Body of pancreas (tissue), 4 donors: ENCODE measurements at regions not wholly inside any gene's neighbourhood (a gene's known extent, or its start where the extent isn't known, plus 50 kb on each side); places are given as distances from the start of the nearest gene placed in this dataset.
"Not testable (repeated sequence)": the region's sequence is repeated elsewhere in the genome, so short reads cannot be mapped to it uniquely, and the experiment has no call there.

Source experiments
- ATAC-seq: fragments of 150-250 bp; one replicate; pipeline ENCODE4 v1.9.1; 2016
- DNase-seq, 4 donors: peaks; one replicate each; pipeline ENCODE4 v3.0.0-alpha.2; 2019
- H3K27ac ChIP-seq, 4 donors: fragments of 200-600 bp; sonication (generic); 1 replicate in 3 of 4; 2 replicates in 1 of 4; pipeline versions ENCODE4 v1.5.1 to v1.6.1; 2016 to 2019; ENCODE audit warnings: mild to moderate bottlenecking in 1 of 4, mixed read lengths in 1 of 4, moderate library complexity in 1 of 4
- H3K27me3 ChIP-seq, 2 donors: fragments of 200-600 bp; sonication (generic); one replicate each; pipeline ENCODE4 v1.6.0; 2016; ENCODE audit warnings: mild to moderate bottlenecking in 1 of 2
- H3K36me3 ChIP-seq, 2 donors: fragments of 200-600 bp; sonication (generic); replicated peaks in 1 of 2; 2 replicates each; pipeline ENCODE4 v1.5.1; 2016; ENCODE audit warnings: low read depth in 2 of 2; ENCODE audit not compliant: insufficient read depth in 1 of 2
- H3K4me1 ChIP-seq: fragments of 200-600 bp; sonication (generic); one replicate; pipeline ENCODE4 v1.6.0; 2016
- H3K4me3 ChIP-seq, 2 donors: fragments of 200-600 bp; sonication (generic); 1 replicate in 1 of 2; 2 replicates in 1 of 2; pipeline ENCODE4 v1.5.1; 2016 to 2019
- H3K9me3 ChIP-seq, 3 donors: fragments of 200-600 bp; sonication (generic); 1 replicate in 2 of 3; 2 replicates in 1 of 3; pipeline ENCODE4 v1.5.1; 2016
- POLR2A ChIP-seq, 3 donors: fragments of 450-650 bp; IDR thresholded peaks; one replicate each; pipeline ENCODE4 v1.6.1; 2016; ENCODE audit warnings: antibody characterized with exemption in 3 of 3, mild to moderate bottlenecking in 2 of 3
- WGBS, 2 donors: methylation state at CpG; one replicate each; pipeline ENCODE4 v1.1.5; 2017; 5-methylcytosine and 5-hydroxymethylcytosine counted together
- intact Hi-C: fragments of 100-400 bp; cut with DNase I; formaldehyde crosslinking; loops from one replicate; pipeline ENCODE4 v1.15.1; 2023
- TF ChIP-seq, protein P1 (sequence below), 7 experiments: fragments of 450-650 bp in 4 of 7; fragments of 200-600 bp in 3 of 7; sonication (generic) in 3 of 7; IDR thresholded peaks; one replicate each; pipeline ENCODE4 v1.5.1; 2016 to 2019; ENCODE audit warnings: antibody characterized with exemption in 7 of 7

GRCh38 chr2:176907341-176907740 is 305.3 kb upstream of the HNRNPA3 start:
- Histone ChIP-seq H3K36me3 (no peaks in the 10 kb centered on the region), H3K27ac (no peak overlapping the region), H3K4me3 (no peak overlapping the region), H3K4me1 (no peaks in the 10 kb centered on the region), H3K27me3 (no peaks in the 10 kb centered on the region), H3K9me3 (no peaks in the 10 kb centered on the region)
- no peak for ATAC-seq
- no peak for TF ChIP-seq POLR2A (IDR thresholded peaks at IDR 0.05)
- TF ChIP-seq, protein P1, sequence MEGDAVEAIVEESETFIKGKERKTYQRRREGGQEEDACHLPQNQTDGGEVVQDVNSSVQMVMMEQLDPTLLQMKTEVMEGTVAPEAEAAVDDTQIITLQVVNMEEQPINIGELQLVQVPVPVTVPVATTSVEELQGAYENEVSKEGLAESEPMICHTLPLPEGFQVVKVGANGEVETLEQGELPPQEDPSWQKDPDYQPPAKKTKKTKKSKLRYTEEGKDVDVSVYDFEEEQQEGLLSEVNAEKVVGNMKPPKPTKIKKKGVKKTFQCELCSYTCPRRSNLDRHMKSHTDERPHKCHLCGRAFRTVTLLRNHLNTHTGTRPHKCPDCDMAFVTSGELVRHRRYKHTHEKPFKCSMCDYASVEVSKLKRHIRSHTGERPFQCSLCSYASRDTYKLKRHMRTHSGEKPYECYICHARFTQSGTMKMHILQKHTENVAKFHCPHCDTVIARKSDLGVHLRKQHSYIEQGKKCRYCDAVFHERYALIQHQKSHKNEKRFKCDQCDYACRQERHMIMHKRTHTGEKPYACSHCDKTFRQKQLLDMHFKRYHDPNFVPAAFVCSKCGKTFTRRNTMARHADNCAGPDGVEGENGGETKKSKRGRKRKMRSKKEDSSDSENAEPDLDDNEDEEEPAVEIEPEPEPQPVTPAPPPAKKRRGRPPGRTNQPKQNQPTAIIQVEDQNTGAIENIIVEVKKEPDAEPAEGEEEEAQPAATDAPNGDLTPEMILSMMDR (IDR thresholded peaks at IDR 0.05), result no peak
- no peak for DNase-seq
- 47 to 52% methylated on average over 3 of the region's 3 CpGs for WGBS, 2 donors
- intact Hi-C loops, result no loop called here

DNA sequence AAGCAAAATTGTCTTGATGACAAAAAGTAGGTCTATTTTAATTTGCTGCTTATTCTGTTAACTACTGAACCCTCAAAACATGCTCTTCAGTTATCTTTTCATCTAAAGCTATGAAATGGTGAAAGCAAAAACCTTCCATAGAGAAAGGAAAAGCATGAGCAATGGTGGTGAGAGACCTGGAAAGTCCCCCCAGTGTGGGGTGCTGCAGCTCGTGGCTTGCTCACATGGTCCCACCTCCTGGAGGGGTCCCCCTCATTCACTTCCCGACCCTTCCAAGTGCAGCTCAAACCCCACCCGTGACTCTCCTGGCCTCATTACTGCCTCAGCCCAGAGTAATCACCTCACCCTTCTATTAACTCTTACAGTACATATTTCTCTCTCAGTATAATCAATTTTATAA is 301.8 kb upstream of the HNRNPA3 start:
- Histone ChIP-seq H3K27me3 (no peaks in the 10 kb centered on the region), H3K9me3 (no peaks in the 10 kb centered on the region), H3K27ac (no peak overlapping the region), H3K4me1 (no peaks in the 10 kb centered on the region), H3K36me3 (no peaks in the 10 kb centered on the region), H3K4me3 (no peak overlapping the region)
- no peak for ATAC-seq
- intact Hi-C loops, result no loop called here
- WGBS, 2 donors, result 28 to 43% methylated on average over 3 of the region's 3 CpGs
- DNase-seq, result no peak
- TF ChIP-seq, protein P1 (IDR thresholded peaks at IDR 0.05), result no peak
- no peak for TF ChIP-seq POLR2A (IDR thresholded peaks at IDR 0.05)

DNA sequence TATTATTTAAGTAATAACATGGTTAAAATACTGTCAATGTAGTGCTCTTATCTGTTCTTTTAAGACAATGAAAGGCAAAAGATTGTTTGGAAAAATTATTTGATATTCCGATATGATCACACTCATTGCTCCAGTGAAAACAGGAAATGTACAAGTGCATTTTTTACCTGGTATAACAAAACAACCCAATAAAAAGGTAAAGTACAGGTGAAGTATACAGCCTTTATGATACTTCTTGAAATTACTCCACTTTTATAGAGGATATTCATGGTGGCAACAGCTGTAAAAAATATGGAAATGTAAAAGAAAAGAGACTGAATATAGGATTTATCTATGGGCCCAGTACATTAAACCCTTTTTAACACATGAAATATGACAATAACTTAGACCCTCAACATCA is 298.6 kb upstream of the HNRNPA3 start:
- 76 to 83% methylated on average over 1 of the region's 1 CpG for WGBS, 2 donors
- Histone ChIP-seq H3K27me3 (no peaks in the 10 kb centered on the region), H3K4me1 (no peaks in the 10 kb centered on the region), H3K4me3 (no peak overlapping the region), H3K27ac (no peak overlapping the region), H3K36me3 (no peaks in the 10 kb centered on the region), H3K9me3 (no peaks in the 10 kb centered on the region)
- intact Hi-C loops, result no loop called here
- TF ChIP-seq, protein P1 (IDR thresholded peaks at IDR 0.05), result no peak
- TF ChIP-seq POLR2A (IDR thresholded peaks at IDR 0.05), result no peak
- ATAC-seq, result no peak
- DNase-seq, result no peak

DNA sequence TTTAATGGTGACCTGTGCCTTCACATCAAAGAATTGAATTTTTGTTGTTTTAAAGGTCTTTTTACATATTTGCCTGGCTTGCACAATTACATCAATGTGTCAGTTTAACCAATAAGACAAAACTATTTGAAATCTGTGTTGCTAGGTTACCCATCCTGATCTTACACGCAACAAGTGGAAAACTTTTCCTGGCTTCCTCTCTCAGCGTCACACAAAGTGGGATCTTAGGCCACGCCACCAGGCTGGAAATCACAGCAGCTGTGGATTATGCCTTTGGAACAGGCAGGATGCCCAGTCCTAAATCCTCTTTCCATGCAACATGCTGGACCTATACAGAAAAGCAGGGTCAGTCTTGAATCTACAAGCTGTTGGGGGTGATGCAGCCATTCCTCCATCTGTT is 298.2 kb upstream of the HNRNPA3 start:
- H3K4me3 ChIP-seq, result no peak overlapping the region
- no peak overlapping the region for H3K27ac ChIP-seq
- DNase-seq (no peak), ATAC-seq (no peak)
- no peaks in the 10 kb centered on the region for H3K9me3 ChIP-seq
- 90 to 93% methylated on average over 3 of the region's 3 CpGs for WGBS, 2 donors
- no peaks in the 10 kb centered on the region for H3K36me3 ChIP-seq
- intact Hi-C loops, result no loop called here
- TF ChIP-seq POLR2A (IDR thresholded peaks at IDR 0.05), result no peak
- TF ChIP-seq, protein P1 (IDR thresholded peaks at IDR 0.05), result no peak
- H3K27me3 ChIP-seq, result no peaks in the 10 kb centered on the region
- no peaks in the 10 kb centered on the region for H3K4me1 ChIP-seq

- H3K27ac ChIP-seq, H3K4me1 ChIP-seq, H3K36me3 ChIP-seq, H3K4me3 ChIP-seq, H3K9me3 ChIP-seq, ATAC-seq, H3K27me3 ChIP-seq, intact Hi-C loops, DNase-seq: not testable (repeated sequence)
- 70 to 81% methylated on average over 3 of the region's 3 CpGs for WGBS, 2 donors
Observed at GRCh38 chr2:176922545-176922944, 290.0 kb upstream of the HNRNPA3 start.
